Thoracic aorta (tissue), 2 donors: ENCODE measurements at regions not wholly inside any gene's neighbourhood (a gene's known extent, or its start where the extent isn't known, plus 50 kb on each side); places are given as distances from the start of the nearest gene placed in this dataset.

Experiments used
- ATAC-seq: fragments of 150-250 bp; one replicate; pipeline ENCODE4 v1.8.0; 2017; ENCODE audit warnings: low read depth; ENCODE audit not compliant: insufficient number of reproducible peaks, low FRiP score
- DNase-seq: peaks from one replicate; pipeline ENCODE4 v3.0.0-alpha.2; 2020; ENCODE audit warnings: low spot score
- H3K27ac ChIP-seq, 2 donors: fragments of 200-600 bp; sonication (generic); 1 replicate in 1 of 2; 2 replicates in 1 of 2; pipeline ENCODE4 v1.5.1; 2016; ENCODE audit warnings: mild to moderate bottlenecking in 2 of 2, moderate library complexity in 2 of 2
- H3K27me3 ChIP-seq: fragments of 200-600 bp; sonication (generic); replicated peaks from 2 replicates; pipeline ENCODE4 v1.6.0; 2016; ENCODE audit warnings: mild to moderate bottlenecking; ENCODE audit not compliant: insufficient read depth
- H3K36me3 ChIP-seq: fragments of 200-600 bp; sonication (generic); one replicate; pipeline ENCODE4 v1.5.1; 2016
- H3K4me1 ChIP-seq, 2 donors: fragments of 200-600 bp; sonication (generic); 1 replicate in 1 of 2; 2 replicates in 1 of 2; pipeline versions ENCODE4 v1.5.1 to v1.6.0; 2016; ENCODE audit warnings: low read depth in 2 of 2, mild to moderate bottlenecking in 1 of 2; ENCODE audit not compliant: control insufficient read depth in 1 of 2
- H3K4me3 ChIP-seq: fragments of 200-600 bp; sonication (generic); 2 replicates; pipeline ENCODE4 v1.5.1; 2016; ENCODE audit warnings: mild to moderate bottlenecking
- H3K9me3 ChIP-seq: fragments of 200-600 bp; sonication (generic); 2 replicates; pipeline ENCODE4 v1.5.1; 2016
- CTCF ChIP-seq: fragments of 200-600 bp; sonication (generic); IDR thresholded peaks from one replicate; pipeline ENCODE4 v1.5.1; 2019; ENCODE audit warnings: antibody characterized with exemption

DNA sequence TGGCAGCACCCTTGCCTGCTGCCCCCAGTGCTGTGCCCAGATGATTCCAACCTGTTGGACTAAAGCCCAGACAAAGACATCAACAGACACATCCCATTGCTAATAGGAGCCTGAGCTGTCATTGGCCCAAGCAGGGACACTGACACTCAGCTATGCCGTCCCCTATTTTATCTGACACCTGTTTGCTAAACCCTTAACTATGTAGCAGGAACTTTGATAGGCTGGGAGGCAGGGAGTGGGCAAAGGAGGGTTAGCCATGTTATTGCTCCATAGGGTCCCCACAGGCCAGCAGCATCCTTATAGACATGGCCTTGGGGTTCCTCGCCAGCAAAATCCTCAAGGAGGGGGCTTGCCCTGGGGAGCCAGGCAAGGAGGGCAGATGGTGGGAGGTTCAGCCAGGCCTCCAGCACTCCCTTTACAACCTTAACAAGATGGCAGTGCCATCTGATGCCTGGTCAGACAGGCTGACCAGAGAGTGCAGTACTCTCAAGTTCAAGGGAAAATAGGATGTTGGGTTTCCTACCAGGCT lies 50.4 kb upstream of the CDKN2AIPNL start:
- ATAC-seq (no peak), DNase-seq (no peak)
- H3K36me3 ChIP-seq: no peaks in the 10 kb centered on the region
- H3K4me1 ChIP-seq: peaks cover 14 to 33% of the 10 kb centered on the region in 2 donors
- H3K27ac ChIP-seq: no peak overlapping the region
- TF ChIP-seq CTCF: no peak
- no peaks in the 10 kb centered on the region for H3K9me3 ChIP-seq
- no peak overlapping the region for H3K4me3 ChIP-seq
- H3K27me3 ChIP-seq: no peaks in the 10 kb centered on the region
